ENCODE measurements at regions not wholly inside any gene's neighbourhood (a gene's known extent, or its start where the extent isn't known, plus 50 kb on each side); places are given as distances from the start of the nearest gene placed in this dataset.
"Not testable (repeated sequence)": the region's sequence is repeated elsewhere in the genome, so short reads cannot be mapped to it uniquely, and the experiment has no call there.

GRCh38 chr14:84273181-84273580 is 1256.8 kb upstream of the FLRT2 start:
- DNase-seq = no peak
- TF ChIP-seq GATA1 (IDR thresholded peaks at IDR 0.05; ENCODE audit: low read depth, low read length) (no peak), POLR2A (IDR thresholded peaks at IDR 0.05; ENCODE audit: low read length) (no peak)

- TF ChIP-seq GATA1 (IDR thresholded peaks at IDR 0.05; ENCODE audit: low read depth, low read length) (no peak), POLR2A (IDR thresholded peaks at IDR 0.05; ENCODE audit: low read length) (no peak)
- no peak for DNase-seq
Measured at GRCh38 chr14:84282618-84283017, 1247.3 kb upstream of the FLRT2 start.

DNA sequence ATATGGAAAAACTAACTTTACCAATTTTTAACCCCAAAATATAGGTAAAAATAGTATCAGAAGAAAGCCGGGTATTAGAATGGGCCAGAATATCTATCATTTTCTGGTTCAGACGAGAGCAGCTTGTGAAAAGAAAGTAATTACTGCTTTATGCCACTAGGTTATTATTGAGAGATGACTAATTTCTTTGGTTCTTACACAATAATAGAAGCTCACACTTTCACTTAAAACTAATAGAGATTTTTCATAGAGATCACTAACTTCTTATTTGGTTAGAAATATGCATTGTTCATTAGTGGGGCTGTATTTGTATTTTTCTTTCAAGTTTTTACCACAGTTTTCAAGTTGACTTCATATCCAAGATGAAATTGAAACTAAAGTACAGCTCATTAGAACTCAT is 1241.2 kb upstream of the FLRT2 start:
- TF ChIP-seq POLR2A (IDR thresholded peaks at IDR 0.05; ENCODE audit: low read length) (no peak), GATA1 (IDR thresholded peaks at IDR 0.05; ENCODE audit: low read depth, low read length) (no peak)
- DNase-seq = no peak

- DNase-seq = no peak
- TF ChIP-seq GATA1 (IDR thresholded peaks at IDR 0.05; ENCODE audit: low read depth, low read length) (no peak), POLR2A (IDR thresholded peaks at IDR 0.05; ENCODE audit: low read length) (no peak)
Measured at GRCh38 chr14:84298663-84299195, 1231.2 kb upstream of the FLRT2 start.

DNA sequence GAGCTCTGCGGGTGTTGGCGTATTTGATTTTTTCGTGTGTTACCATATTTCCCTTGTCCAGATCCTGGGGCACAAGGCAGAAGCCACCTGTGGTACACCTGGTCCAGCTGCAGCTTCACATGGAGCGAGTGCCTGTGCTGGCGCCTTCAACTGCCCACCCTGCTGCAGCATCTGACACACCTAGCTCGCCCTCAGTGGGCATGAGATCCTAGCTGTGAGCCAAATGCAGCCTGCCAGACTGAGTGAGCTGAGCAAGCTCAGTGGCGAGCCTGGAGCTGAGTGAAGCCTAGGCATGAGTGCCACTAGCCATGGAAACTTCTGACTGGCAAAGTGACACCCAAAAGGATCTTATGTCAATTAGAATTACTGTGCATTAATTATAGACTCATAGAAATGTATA is 1226.8 kb upstream of the FLRT2 start:
- DNase-seq = no peak
- TF ChIP-seq GATA1 (IDR thresholded peaks at IDR 0.05; ENCODE audit: low read depth, low read length) (no peak), POLR2A (IDR thresholded peaks at IDR 0.05; ENCODE audit: low read length) (no peak)

DNA sequence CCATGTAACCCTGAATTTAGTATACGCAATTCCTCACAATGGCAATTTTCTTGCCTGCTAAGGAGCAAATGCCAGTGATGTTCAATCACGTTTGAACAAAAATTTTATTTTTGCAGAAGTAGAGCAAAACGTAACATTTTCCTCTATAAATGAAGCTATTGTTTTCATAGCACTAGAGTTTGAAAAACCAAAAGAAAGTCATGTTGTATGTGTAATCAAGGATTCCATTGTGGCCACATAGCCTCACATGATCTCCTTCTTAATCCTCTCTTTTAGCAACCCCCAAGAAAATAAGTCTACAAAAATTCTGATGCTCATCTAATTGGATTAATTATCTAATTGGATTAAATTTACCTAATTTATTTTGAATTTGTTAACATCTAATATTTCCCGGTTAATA is 1217.4 kb upstream of the FLRT2 start:
- DNase-seq = no peak
- TF ChIP-seq POLR2A (IDR thresholded peaks at IDR 0.05; ENCODE audit: low read length) (no peak), GATA1 (IDR thresholded peaks at IDR 0.05; ENCODE audit: low read depth, low read length) (no peak)

DNA sequence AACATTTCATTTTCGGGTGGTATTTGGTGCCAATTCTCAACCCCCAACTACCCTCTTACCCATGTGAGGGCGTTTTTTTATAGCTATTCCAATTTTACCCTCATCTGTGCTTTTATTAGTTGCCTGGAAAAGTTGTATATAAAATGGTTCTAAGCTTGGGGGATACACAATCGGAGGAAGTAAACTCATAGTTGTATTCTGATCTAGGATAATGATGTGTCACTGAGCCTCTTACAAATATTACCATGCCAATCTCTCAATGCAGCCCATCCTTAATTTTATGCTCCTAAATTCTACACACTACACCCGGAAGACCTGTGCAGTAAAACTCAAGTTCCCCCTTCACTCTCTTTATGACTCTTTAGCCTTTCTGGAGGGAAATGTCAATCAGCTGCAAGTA is 1206.5 kb upstream of the FLRT2 start:
- no peak for DNase-seq
- no peak for TF ChIP-seq POLR2A (IDR thresholded peaks at IDR 0.05; ENCODE audit: low read length)

- DNase-seq = no peak
- TF ChIP-seq POLR2A (IDR thresholded peaks at IDR 0.05; ENCODE audit: low read length) = no peak
- TF ChIP-seq GATA1 (IDR thresholded peaks at IDR 0.05; ENCODE audit: low read depth, low read length) = no peak
Measured at GRCh38 chr14:84323978-84324377, 1206.0 kb upstream of the FLRT2 start.

GRCh38 chr14:84336433-84336832 is 1193.5 kb upstream of the FLRT2 start:
- DNase-seq = no peak
- TF ChIP-seq POLR2A (IDR thresholded peaks at IDR 0.05; ENCODE audit: low read length) (no peak), GATA1 (IDR thresholded peaks at IDR 0.05; ENCODE audit: low read depth, low read length) (no peak)

GRCh38 chr14:84340938-84341337 is 1189.0 kb upstream of the FLRT2 start:
- TF ChIP-seq POLR2A (IDR thresholded peaks at IDR 0.05; ENCODE audit: low read length) (no peak), GATA1 (IDR thresholded peaks at IDR 0.05; ENCODE audit: low read depth, low read length) (no peak)
- no peak for DNase-seq

GRCh38 chr14:84341867-84342266 is 1188.1 kb upstream of the FLRT2 start:
- not testable (repeated sequence) for DNase-seq

- DNase-seq = no peak
- no peak for TF ChIP-seq GATA1 (IDR thresholded peaks at IDR 0.05; ENCODE audit: low read depth, low read length)
- no peak for TF ChIP-seq POLR2A (IDR thresholded peaks at IDR 0.05; ENCODE audit: low read length)
Measured at GRCh38 chr14:84343656-84344055, 1186.3 kb upstream of the FLRT2 start.

DNA sequence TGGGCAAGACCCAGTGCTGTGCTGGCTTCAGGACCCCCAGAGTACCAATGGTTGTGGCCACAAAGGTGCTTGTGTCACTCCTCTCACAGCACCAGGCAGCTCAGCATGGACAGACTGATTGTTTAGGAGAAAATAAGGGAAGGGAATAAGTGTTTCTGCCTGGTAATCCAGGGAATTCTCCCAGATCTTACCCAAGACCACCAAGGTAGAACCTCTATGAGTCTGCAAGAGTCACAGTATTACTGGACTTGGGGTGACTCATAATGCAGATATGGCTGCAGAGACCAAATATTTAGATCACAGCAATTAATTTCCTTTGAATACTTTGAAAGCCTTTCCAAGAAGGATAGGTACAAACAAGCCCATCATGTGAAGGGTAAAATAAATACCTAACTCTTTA is 1178.3 kb upstream of the FLRT2 start:
- DNase-seq = no peak
- TF ChIP-seq POLR2A (IDR thresholded peaks at IDR 0.05; ENCODE audit: low read length) (no peak), GATA1 (IDR thresholded peaks at IDR 0.05; ENCODE audit: low read depth, low read length) (no peak)

DNA sequence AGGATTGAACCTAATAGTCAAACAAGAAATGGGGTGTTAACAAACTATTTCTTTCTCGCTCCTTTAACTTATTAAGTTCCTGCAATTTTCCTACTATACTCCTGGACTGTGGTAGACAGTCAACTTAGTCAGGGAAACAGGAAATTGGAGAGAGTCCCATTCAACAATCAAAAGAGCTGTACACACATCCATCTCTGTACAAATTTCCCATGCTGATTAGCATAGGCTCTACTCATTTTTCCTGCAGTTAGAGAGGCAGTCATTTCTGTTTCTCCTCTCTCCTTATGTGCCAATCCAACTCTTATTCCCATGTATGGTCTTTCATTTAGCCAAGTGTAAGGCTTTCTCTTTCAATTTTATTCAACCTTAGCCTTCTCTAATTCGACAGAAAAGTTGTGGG is 1168.5 kb upstream of the FLRT2 start:
- no peak for TF ChIP-seq GATA1 (IDR thresholded peaks at IDR 0.05; ENCODE audit: low read depth, low read length)
- no peak for TF ChIP-seq POLR2A (IDR thresholded peaks at IDR 0.05; ENCODE audit: low read length)
- no peak for DNase-seq

DNA sequence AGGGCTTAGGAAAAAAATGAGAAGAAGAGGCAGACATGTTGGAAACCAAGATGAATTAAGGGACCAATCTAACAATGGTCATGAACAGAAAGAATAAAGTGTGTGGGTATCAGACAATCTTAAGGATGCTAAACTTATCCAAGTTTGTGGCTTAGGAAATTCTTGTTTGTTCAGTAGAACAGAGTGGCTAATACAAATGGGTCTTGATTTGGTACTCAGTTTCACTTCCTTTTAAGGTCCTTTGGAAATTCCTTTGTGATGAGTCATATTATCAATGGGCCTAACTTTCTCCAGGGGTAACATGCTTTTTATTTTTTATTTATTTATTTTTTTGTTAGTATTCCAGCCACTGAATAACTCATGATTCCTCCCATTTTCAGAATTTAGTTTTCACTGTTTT is 1154.7 kb upstream of the FLRT2 start:
- DNase-seq = no peak
- TF ChIP-seq POLR2A (IDR thresholded peaks at IDR 0.05; ENCODE audit: low read length) (no peak), GATA1 (IDR thresholded peaks at IDR 0.05; ENCODE audit: low read depth, low read length) (no peak)

DNA sequence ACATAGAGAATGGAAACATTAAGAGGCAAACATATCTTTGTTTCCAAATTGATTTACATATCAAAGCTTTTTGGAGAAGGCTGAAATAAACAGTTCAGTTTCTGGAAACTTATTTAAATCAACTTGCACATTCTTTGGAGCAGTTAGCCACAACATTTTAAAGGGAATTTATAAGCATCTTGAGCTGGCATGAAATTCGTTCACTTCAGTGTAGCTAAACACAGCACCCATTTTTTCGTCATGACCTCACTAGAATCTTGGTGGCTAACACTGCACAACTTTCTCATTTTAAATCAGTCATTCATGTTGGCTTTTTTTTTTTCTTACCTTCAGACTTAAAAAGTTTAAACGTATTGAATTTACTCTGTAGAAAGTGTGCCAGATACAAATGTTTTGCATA is 1139.9 kb upstream of the FLRT2 start:
- TF ChIP-seq POLR2A (IDR thresholded peaks at IDR 0.05; ENCODE audit: low read length) (no peak), GATA1 (IDR thresholded peaks at IDR 0.05; ENCODE audit: low read depth, low read length) (no peak)
- no peak for DNase-seq

All from erythroblast (primary cell).